ENCODE measurements at regions not wholly inside any gene's neighbourhood (a gene's known extent, or its start where the extent isn't known, plus 50 kb on each side); places are given as distances from the start of the nearest gene placed in this dataset.
"Not testable (repeated sequence)": the region's sequence is repeated elsewhere in the genome, so short reads cannot be mapped to it uniquely, and the experiment has no call there.

DNA sequence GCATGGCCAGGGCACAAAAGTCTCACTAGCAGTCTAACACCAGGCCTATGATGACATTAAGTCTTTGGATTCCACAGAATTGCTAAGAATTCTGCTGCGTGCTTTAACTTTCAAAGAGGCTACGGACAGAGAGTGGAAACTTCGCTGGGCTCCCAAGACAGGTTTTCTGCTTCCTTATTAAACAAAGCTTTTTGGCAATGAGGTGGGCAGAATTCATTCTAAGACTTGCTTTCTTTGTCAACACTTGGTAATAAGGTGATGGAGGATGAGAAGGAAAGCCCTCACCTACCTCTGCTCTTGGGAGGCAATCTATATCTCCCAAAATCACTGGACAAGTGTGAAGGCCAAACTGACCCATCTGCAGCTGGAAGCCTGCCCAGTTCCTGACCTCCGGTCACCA lies 231.9 kb downstream of the ATPSCKMT start:
- H3K27me3 ChIP-seq (replicated peaks in 1 of 4; ENCODE audit: control extremely low read depth in 1 of 4, control insufficient read depth in 3 of 4, insufficient read depth in 4 of 4, low read length in 3 of 4), result no peaks in the 10 kb centered on the region
- no peak for DNase-seq
- ChIA-PET POLR2A (no interaction called here), CTCF (no interaction called here)
- intact Hi-C loops (cut with micrococcal nuclease), result no loop called here
- no peak overlapping the region for H3K4me3 Mint-ChIP-seq
- H3K36me3 ChIP-seq (replicated peaks in 1 of 2; ENCODE audit: control extremely low read depth in 1 of 2, control insufficient read depth in 1 of 2, extremely low read depth in 1 of 2, insufficient read depth in 2 of 2, low read length in 1 of 2), result no peaks in the 10 kb centered on the region
- H3K9me3 ChIP-seq (ENCODE audit: control extremely low read depth in 1 of 3, control insufficient read depth in 2 of 3, insufficient read depth in 1 of 3, low read length in 2 of 3), result peaks cover 0 to 9% (median 0%) of the 10 kb centered on the region in 3 donors
- no peak overlapping the region for H3K4me3 ChIP-seq (ENCODE audit: control extremely low read depth in 1 of 5, extremely low read depth in 1 of 5, insufficient read depth in 1 of 5, low read depth in 2 of 5, low read length in 4 of 5)
- no peak overlapping the region for H3K27ac Mint-ChIP-seq
- H3K27me3 Mint-ChIP-seq, result no peaks in the 10 kb centered on the region
- no peak overlapping the region for H2AFZ ChIP-seq (ENCODE audit: insufficient read depth, low read depth, low read length, poor library complexity, severe bottlenecking)
- TF ChIP-seq CTCF (IDR thresholded peaks at IDR 0.05) (no peak), EZH2 (IDR thresholded peaks at IDR 0.05; ENCODE audit: borderline replicate concordance, insufficient read depth, low read depth, low read length, poor library complexity, severe bottlenecking) (no peak)
- no CpG with 5 or more reads among the region's 4 CpGs for WGBS (ENCODE audit: insufficient coverage)
- ATAC-seq (ENCODE audit: low read depth), result no peak
- H3K9ac ChIP-seq (ENCODE audit: low read length), result no peak overlapping the region
- no peaks in the 10 kb centered on the region for H3K4me1 ChIP-seq (ENCODE audit: control insufficient read depth in 2 of 2, insufficient read depth in 2 of 2, low read length in 2 of 2)
- H3K79me2 ChIP-seq (ENCODE audit: control insufficient read depth, insufficient read depth, low read length), result no peaks in the 10 kb centered on the region
- H4K20me1 ChIP-seq (ENCODE audit: control insufficient read depth, insufficient read depth, low read length, poor library complexity, severe bottlenecking), result no peaks in the 10 kb centered on the region
- H3K9me3 Mint-ChIP-seq (ENCODE audit: insufficient read depth), result peaks cover 18% of the 10 kb centered on the region
- no peak overlapping the region for H3K4me2 ChIP-seq (replicated peaks; ENCODE audit: low read depth, low read length, poor library complexity, severe bottlenecking)
- no peaks in the 10 kb centered on the region for H3K4me1 Mint-ChIP-seq
- H3K27ac ChIP-seq (ENCODE audit: low read length in 2 of 2), result no peak overlapping the region

GRCh38 chr5:10016559-10016958 lies 233.1 kb downstream of the ATPSCKMT start:
- H3K79me2 ChIP-seq (ENCODE audit: control insufficient read depth, insufficient read depth, low read length); H3K36me3 ChIP-seq (replicated peaks in 1 of 2; ENCODE audit: control extremely low read depth in 1 of 2, control insufficient read depth in 1 of 2, extremely low read depth in 1 of 2, insufficient read depth in 2 of 2, low read length in 1 of 2); H3K9ac ChIP-seq (ENCODE audit: low read length); H4K20me1 ChIP-seq (ENCODE audit: control insufficient read depth, insufficient read depth, low read length, poor library complexity, severe bottlenecking); H3K27ac ChIP-seq (ENCODE audit: low read length in 2 of 2); H3K27me3 Mint-ChIP-seq; POLR2A ChIA-PET; intact Hi-C loops (cut with micrococcal nuclease); DNase-seq; H2AFZ ChIP-seq (ENCODE audit: insufficient read depth, low read depth, low read length, poor library complexity, severe bottlenecking); H3K4me3 Mint-ChIP-seq; H3K4me2 ChIP-seq (replicated peaks; ENCODE audit: low read depth, low read length, poor library complexity, severe bottlenecking); CTCF ChIA-PET; H3K27ac Mint-ChIP-seq; H3K4me3 ChIP-seq (ENCODE audit: control extremely low read depth in 1 of 5, extremely low read depth in 1 of 5, insufficient read depth in 1 of 5, low read depth in 2 of 5, low read length in 4 of 5); ATAC-seq (ENCODE audit: low read depth); H3K9me3 ChIP-seq (ENCODE audit: control extremely low read depth in 1 of 3, control insufficient read depth in 2 of 3, insufficient read depth in 1 of 3, low read length in 2 of 3); H3K27me3 ChIP-seq (replicated peaks in 1 of 4; ENCODE audit: control extremely low read depth in 1 of 4, control insufficient read depth in 3 of 4, insufficient read depth in 4 of 4, low read length in 3 of 4); H3K4me1 ChIP-seq (ENCODE audit: control insufficient read depth in 2 of 2, insufficient read depth in 2 of 2, low read length in 2 of 2); H3K4me1 Mint-ChIP-seq: not testable (repeated sequence)
- WGBS (ENCODE audit: insufficient coverage), result 79% methylated on average over 8 of the region's 8 CpGs
- H3K9me3 Mint-ChIP-seq (ENCODE audit: insufficient read depth), result peaks cover 12% of the 10 kb centered on the region

DNA sequence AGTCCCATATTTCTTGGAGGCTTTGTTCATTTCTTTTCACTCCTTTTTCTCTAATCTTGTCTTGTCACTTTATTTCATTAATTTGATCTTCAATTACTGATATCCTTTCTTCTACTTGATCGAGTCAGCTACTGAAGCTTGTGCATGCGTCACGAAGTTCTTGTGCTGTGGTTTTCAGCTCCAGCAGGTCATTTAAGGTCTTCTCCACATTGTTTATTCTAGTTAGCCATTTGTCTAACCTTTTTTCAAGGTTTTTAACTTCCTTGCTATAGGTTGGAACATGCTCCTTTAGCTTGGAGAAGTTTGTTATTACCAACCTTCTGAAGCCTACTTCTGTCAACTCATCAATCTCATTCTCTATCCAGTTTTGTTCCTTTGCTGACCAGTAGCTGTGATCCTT lies 234.0 kb downstream of the ATPSCKMT start:
- H3K4me3 Mint-ChIP-seq; ATAC-seq (ENCODE audit: low read depth); H3K79me2 ChIP-seq (ENCODE audit: control insufficient read depth, insufficient read depth, low read length); H3K4me1 Mint-ChIP-seq; H3K9me3 ChIP-seq (ENCODE audit: control extremely low read depth in 1 of 3, control insufficient read depth in 2 of 3, insufficient read depth in 1 of 3, low read length in 2 of 3); H3K4me1 ChIP-seq (ENCODE audit: control insufficient read depth in 2 of 2, insufficient read depth in 2 of 2, low read length in 2 of 2); H3K36me3 ChIP-seq (replicated peaks in 1 of 2; ENCODE audit: control extremely low read depth in 1 of 2, control insufficient read depth in 1 of 2, extremely low read depth in 1 of 2, insufficient read depth in 2 of 2, low read length in 1 of 2); H3K9ac ChIP-seq (ENCODE audit: low read length); intact Hi-C loops (cut with micrococcal nuclease); CTCF ChIA-PET; H3K4me2 ChIP-seq (replicated peaks; ENCODE audit: low read depth, low read length, poor library complexity, severe bottlenecking); H3K27me3 Mint-ChIP-seq; POLR2A ChIA-PET; H3K27ac ChIP-seq (ENCODE audit: low read length in 2 of 2); H3K4me3 ChIP-seq (ENCODE audit: control extremely low read depth in 1 of 5, extremely low read depth in 1 of 5, insufficient read depth in 1 of 5, low read depth in 2 of 5, low read length in 4 of 5); H4K20me1 ChIP-seq (ENCODE audit: control insufficient read depth, insufficient read depth, low read length, poor library complexity, severe bottlenecking); DNase-seq; H2AFZ ChIP-seq (ENCODE audit: insufficient read depth, low read depth, low read length, poor library complexity, severe bottlenecking); H3K27ac Mint-ChIP-seq; H3K27me3 ChIP-seq (replicated peaks in 1 of 4; ENCODE audit: control extremely low read depth in 1 of 4, control insufficient read depth in 3 of 4, insufficient read depth in 4 of 4, low read length in 3 of 4): not testable (repeated sequence)
- WGBS (ENCODE audit: insufficient coverage), result 72% methylated on average over 2 of the region's 3 CpGs
- H3K9me3 Mint-ChIP-seq (ENCODE audit: insufficient read depth), result peaks cover 13% of the 10 kb centered on the region

Measured in B cell (primary cell).